SW480 (cell line): ENCODE measurements at regions not wholly inside any gene's neighbourhood (a gene's known extent, or its start where the extent isn't known, plus 50 kb on each side); places are given as distances from the start of the nearest gene placed in this dataset.

Source experiments
- DNase-seq: peaks from one replicate; pipeline ENCODE4 v3.0.0-alpha.2; 2016; ENCODE audit warnings: low spot score

GRCh38 chr4:122203407-122203806, 51.3 kb downstream of the BLTP1 start:
- no peak for DNase-seq

GRCh38 chr4:122205687-122206086, 53.6 kb downstream of the BLTP1 start:
- peak; percentile 3 for DNase-seq

GRCh38 chr4:122212880-122213279, 60.7 kb downstream of the BLTP1 start:
- DNase-seq, result no peak

GRCh38 chr4:122218762-122219161, 66.6 kb downstream of the BLTP1 start:
- DNase-seq, result no peak

- DNase-seq, result no peak
These were observed 67.2 kb downstream of the BLTP1 start for GRCh38 chr4:122219356-122219755.

GRCh38 chr4:122221322-122221721, 69.2 kb downstream of the BLTP1 start:
- DNase-seq, result no peak

- no peak for DNase-seq
These were observed 72.2 kb downstream of the BLTP1 start for GRCh38 chr4:122224348-122224747.

- DNase-seq, result no peak
These were observed 75.1 kb downstream of the BLTP1 start for GRCh38 chr4:122227202-122227601.

- no peak for DNase-seq
These were observed 77.7 kb downstream of the BLTP1 start for GRCh38 chr4:122229857-122230256.

GRCh38 chr4:122232633-122233032, 80.5 kb downstream of the BLTP1 start:
- no peak for DNase-seq

GRCh38 chr4:122234686-122235085, 82.6 kb downstream of the BLTP1 start:
- DNase-seq, result no peak

GRCh38 chr4:122243785-122244184, 91.7 kb downstream of the BLTP1 start:
- DNase-seq, result no peak

- no peak for DNase-seq
These were observed 92.6 kb downstream of the BLTP1 start for GRCh38 chr4:122244764-122245163.

- DNase-seq, result no peak
These were observed 94.4 kb downstream of the BLTP1 start for GRCh38 chr4:122246551-122246950.

GRCh38 chr4:122249357-122249756, 97.2 kb downstream of the BLTP1 start:
- DNase-seq, result no peak

- no peak for DNase-seq
These were observed 100.5 kb downstream of the BLTP1 start for GRCh38 chr4:122252584-122252983.

- no peak for DNase-seq
These were observed 107.7 kb downstream of the BLTP1 start for GRCh38 chr4:122259849-122260248.

- no peak for DNase-seq
These were observed 102.5 kb upstream of the ADAD1 start for GRCh38 chr4:122276359-122276758.

- no peak for DNase-seq
These were observed 99.8 kb upstream of the ADAD1 start for GRCh38 chr4:122278976-122279375.

GRCh38 chr4:122279670-122280069, 99.1 kb upstream of the ADAD1 start:
- DNase-seq, result no peak

- DNase-seq, result no peak
These were observed 93.5 kb upstream of the ADAD1 start for GRCh38 chr4:122285285-122285684.

- DNase-seq, result no peak
These were observed 85.1 kb upstream of the ADAD1 start for GRCh38 chr4:122293374-122294365.

- DNase-seq, result no peak
These were observed 81.1 kb upstream of the ADAD1 start for GRCh38 chr4:122297694-122298093.

- DNase-seq, result no peak
These were observed 78.0 kb upstream of the ADAD1 start for GRCh38 chr4:122300776-122301175.
